ENCODE measurements at regions not wholly inside any gene's neighbourhood (a gene's known extent, or its start where the extent isn't known, plus 50 kb on each side); places are given as distances from the start of the nearest gene placed in this dataset.

- Histone ChIP-seq H3K4me3 (ENCODE audit: low read length in 2 of 2) (no peak overlapping the region), H3K9ac (ENCODE audit: low read length in 2 of 2) (no peak overlapping the region), H3K36me3 (ENCODE audit: control insufficient read depth in 2 of 2, insufficient read depth in 2 of 2, low read length in 2 of 2) (no peaks in the 10 kb centered on the region), H3K4me1 (ENCODE audit: control insufficient read depth, insufficient read depth, low read length) (no peaks in the 10 kb centered on the region), H3K9me3 (ENCODE audit: control insufficient read depth in 2 of 2, low read length in 2 of 2) (peaks cover 2 to 3% of the 10 kb centered on the region in 2 donors), H3K27me3 (ENCODE audit: control insufficient read depth in 1 of 2, insufficient read depth in 2 of 2, low read length in 2 of 2) (peaks cover 0 to 2% of the 10 kb centered on the region in 2 donors), H3K27ac (ENCODE audit: low read length) (no peak overlapping the region)
Observed at GRCh38 chr5:73325546-73325945, 123.0 kb downstream of the FOXD1 start.

GRCh38 chr5:73323466-73323865 lies 125.1 kb downstream of the FOXD1 start:
- Histone ChIP-seq H3K36me3 (ENCODE audit: control insufficient read depth in 2 of 2, insufficient read depth in 2 of 2, low read length in 2 of 2) (no peaks in the 10 kb centered on the region), H3K4me1 (ENCODE audit: control insufficient read depth, insufficient read depth, low read length) (no peaks in the 10 kb centered on the region), H3K9ac (ENCODE audit: low read length in 2 of 2) (no peak overlapping the region), H3K27ac (ENCODE audit: low read length) (no peak overlapping the region), H3K27me3 (ENCODE audit: control insufficient read depth in 1 of 2, insufficient read depth in 2 of 2, low read length in 2 of 2) (peaks cover 0 to 2% of the 10 kb centered on the region in 2 donors), H3K4me3 (ENCODE audit: low read length in 2 of 2) (no peak overlapping the region), H3K9me3 (ENCODE audit: control insufficient read depth in 2 of 2, low read length in 2 of 2) (no peaks in the 10 kb centered on the region)

- Histone ChIP-seq H3K27me3 (ENCODE audit: control insufficient read depth in 1 of 2, insufficient read depth in 2 of 2, low read length in 2 of 2) (peaks cover 0 to 2% of the 10 kb centered on the region in 2 donors), H3K36me3 (ENCODE audit: control insufficient read depth in 2 of 2, insufficient read depth in 2 of 2, low read length in 2 of 2) (no peaks in the 10 kb centered on the region), H3K9me3 (ENCODE audit: control insufficient read depth in 2 of 2, low read length in 2 of 2) (no peaks in the 10 kb centered on the region), H3K9ac (ENCODE audit: low read length in 2 of 2) (no peak overlapping the region), H3K4me1 (ENCODE audit: control insufficient read depth, insufficient read depth, low read length) (no peaks in the 10 kb centered on the region), H3K4me3 (ENCODE audit: low read length in 2 of 2) (no peak overlapping the region), H3K27ac (ENCODE audit: low read length) (no peak overlapping the region)
Observed at GRCh38 chr5:73322437-73323076, 126.0 kb downstream of the FOXD1 start.

- Histone ChIP-seq H3K36me3 (ENCODE audit: control insufficient read depth in 2 of 2, insufficient read depth in 2 of 2, low read length in 2 of 2) (no peaks in the 10 kb centered on the region), H3K4me1 (ENCODE audit: control insufficient read depth, insufficient read depth, low read length) (no peaks in the 10 kb centered on the region), H3K4me3 (ENCODE audit: low read length in 2 of 2) (no peak overlapping the region), H3K9me3 (ENCODE audit: control insufficient read depth in 2 of 2, low read length in 2 of 2) (no peaks in the 10 kb centered on the region), H3K9ac (ENCODE audit: low read length in 2 of 2) (no peak overlapping the region), H3K27ac (ENCODE audit: low read length) (no peak overlapping the region), H3K27me3 (ENCODE audit: control insufficient read depth in 1 of 2, insufficient read depth in 2 of 2, low read length in 2 of 2) (peaks cover 0 to 7% of the 10 kb centered on the region in 2 donors)
Observed at GRCh38 chr5:73321757-73322436, 126.7 kb downstream of the FOXD1 start.

- H3K27ac ChIP-seq (ENCODE audit: low read length) = no peak overlapping the region
- H3K27me3 ChIP-seq (ENCODE audit: control insufficient read depth in 1 of 2, insufficient read depth in 2 of 2, low read length in 2 of 2) = peaks cover 1 to 5% of the 10 kb centered on the region in 2 donors
- H3K9ac ChIP-seq (ENCODE audit: low read length in 2 of 2) = no peak overlapping the region
- no peak overlapping the region for H3K4me3 ChIP-seq (ENCODE audit: low read length in 2 of 2)
- H3K4me1 ChIP-seq (ENCODE audit: control insufficient read depth, insufficient read depth, low read length) = no peaks in the 10 kb centered on the region
- H3K36me3 ChIP-seq (ENCODE audit: control insufficient read depth in 2 of 2, insufficient read depth in 2 of 2, low read length in 2 of 2) = no peaks in the 10 kb centered on the region
- H3K9me3 ChIP-seq (ENCODE audit: control insufficient read depth in 2 of 2, low read length in 2 of 2) = no peaks in the 10 kb centered on the region
Observed at GRCh38 chr5:73319036-73319435, 129.5 kb downstream of the FOXD1 start.

GRCh38 chr5:73318308-73318719 lies 130.3 kb downstream of the FOXD1 start:
- Histone ChIP-seq H3K36me3 (ENCODE audit: control insufficient read depth in 2 of 2, insufficient read depth in 2 of 2, low read length in 2 of 2) (no peaks in the 10 kb centered on the region), H3K9ac (ENCODE audit: low read length in 2 of 2) (no peak overlapping the region), H3K27ac (ENCODE audit: low read length) (no peak overlapping the region), H3K4me3 (ENCODE audit: low read length in 2 of 2) (no peak overlapping the region), H3K4me1 (ENCODE audit: control insufficient read depth, insufficient read depth, low read length) (no peaks in the 10 kb centered on the region), H3K27me3 (ENCODE audit: control insufficient read depth in 1 of 2, insufficient read depth in 2 of 2, low read length in 2 of 2) (peaks cover 4 to 10% of the 10 kb centered on the region in 2 donors), H3K9me3 (ENCODE audit: control insufficient read depth in 2 of 2, low read length in 2 of 2) (no peaks in the 10 kb centered on the region)

- Histone ChIP-seq H3K36me3 (ENCODE audit: control insufficient read depth in 2 of 2, insufficient read depth in 2 of 2, low read length in 2 of 2) (no peaks in the 10 kb centered on the region), H3K9me3 (ENCODE audit: control insufficient read depth in 2 of 2, low read length in 2 of 2) (no peaks in the 10 kb centered on the region), H3K4me3 (ENCODE audit: low read length in 2 of 2) (no peak overlapping the region), H3K27ac (ENCODE audit: low read length) (no peak overlapping the region), H3K27me3 (ENCODE audit: control insufficient read depth in 1 of 2, insufficient read depth in 2 of 2, low read length in 2 of 2) (peaks cover 8 to 12% of the 10 kb centered on the region in 2 donors), H3K4me1 (ENCODE audit: control insufficient read depth, insufficient read depth, low read length) (no peaks in the 10 kb centered on the region), H3K9ac (ENCODE audit: low read length in 2 of 2) (no peak overlapping the region)
Observed at GRCh38 chr5:73317523-73317922, 131.1 kb downstream of the FOXD1 start.

- H3K9me3 ChIP-seq (ENCODE audit: control insufficient read depth in 2 of 2, low read length in 2 of 2) = no peaks in the 10 kb centered on the region
- H3K27me3 ChIP-seq (ENCODE audit: control insufficient read depth in 1 of 2, insufficient read depth in 2 of 2, low read length in 2 of 2) = peaks cover 18 to 26% of the 10 kb centered on the region in 2 donors
- H3K36me3 ChIP-seq (ENCODE audit: control insufficient read depth in 2 of 2, insufficient read depth in 2 of 2, low read length in 2 of 2) = no peaks in the 10 kb centered on the region
- H3K27ac ChIP-seq (ENCODE audit: low read length) = no peak overlapping the region
- no peak overlapping the region for H3K9ac ChIP-seq (ENCODE audit: low read length in 2 of 2)
- no peaks in the 10 kb centered on the region for H3K4me1 ChIP-seq (ENCODE audit: control insufficient read depth, insufficient read depth, low read length)
- no peak overlapping the region for H3K4me3 ChIP-seq (ENCODE audit: low read length in 2 of 2)
Observed at GRCh38 chr5:73314395-73315257, 134.0 kb downstream of the FOXD1 start.

GRCh38 chr5:73312872-73313510 lies 135.6 kb downstream of the FOXD1 start:
- H3K4me1 ChIP-seq (ENCODE audit: control insufficient read depth, insufficient read depth, low read length) = no peaks in the 10 kb centered on the region
- no peak overlapping the region for H3K4me3 ChIP-seq (ENCODE audit: low read length in 2 of 2)
- peaks cover 19 to 26% of the 10 kb centered on the region in 2 donors for H3K27me3 ChIP-seq (ENCODE audit: control insufficient read depth in 1 of 2, insufficient read depth in 2 of 2, low read length in 2 of 2)
- no peaks in the 10 kb centered on the region for H3K36me3 ChIP-seq (ENCODE audit: control insufficient read depth in 2 of 2, insufficient read depth in 2 of 2, low read length in 2 of 2)
- no peaks in the 10 kb centered on the region for H3K9me3 ChIP-seq (ENCODE audit: control insufficient read depth in 2 of 2, low read length in 2 of 2)
- H3K27ac ChIP-seq (ENCODE audit: low read length) = no peak overlapping the region
- H3K9ac ChIP-seq (ENCODE audit: low read length in 2 of 2) = no peak overlapping the region

- H3K36me3 ChIP-seq (ENCODE audit: control insufficient read depth in 2 of 2, insufficient read depth in 2 of 2, low read length in 2 of 2) = no peaks in the 10 kb centered on the region
- no peak overlapping the region for H3K27ac ChIP-seq (ENCODE audit: low read length)
- H3K4me3 ChIP-seq (ENCODE audit: low read length in 2 of 2) = no peak overlapping the region
- H3K9me3 ChIP-seq (ENCODE audit: control insufficient read depth in 2 of 2, low read length in 2 of 2) = no peaks in the 10 kb centered on the region
- H3K4me1 ChIP-seq (ENCODE audit: control insufficient read depth, insufficient read depth, low read length) = no peaks in the 10 kb centered on the region
- peaks cover 19 to 26% of the 10 kb centered on the region in 2 donors for H3K27me3 ChIP-seq (ENCODE audit: control insufficient read depth in 1 of 2, insufficient read depth in 2 of 2, low read length in 2 of 2)
- H3K9ac ChIP-seq (ENCODE audit: low read length in 2 of 2) = no peak overlapping the region
Observed at GRCh38 chr5:73312146-73312871, 136.3 kb downstream of the FOXD1 start.
